GM18858 (cell line): ENCODE measurements at regions not wholly inside any gene's neighbourhood (a gene's known extent, or its start where the extent isn't known, plus 50 kb on each side); places are given as distances from the start of the nearest gene placed in this dataset.
"Not testable (repeated sequence)": the region's sequence is repeated elsewhere in the genome, so short reads cannot be mapped to it uniquely, and the experiment has no call there.

ENCODE experiments used
- ATAC-seq: cut with Tn5 transposase; IDR thresholded peaks from one replicate; pipeline ENCODE4 v1.9.1; 2021; ENCODE audit not compliant: unreplicated experiment

- no peak for ATAC-seq
These were observed 218.2 kb upstream of the ZCCHC13 start for GRCh38 chrX:74085642-74086236.

GRCh38 chrX:74080165-74080564 lies 223.8 kb upstream of the ZCCHC13 start:
- no peak for ATAC-seq

GRCh38 chrX:74065831-74066390 lies 213.4 kb upstream of the XIST start:
- no peak for ATAC-seq

- ATAC-seq, result no peak
These were observed 211.1 kb upstream of the XIST start for GRCh38 chrX:74063426-74064155.

GRCh38 chrX:74061879-74062278 lies 209.4 kb upstream of the XIST start:
- ATAC-seq, result no peak

- ATAC-seq, result no peak
These were observed 196.6 kb upstream of the XIST start for GRCh38 chrX:74049126-74049525.

- not testable (repeated sequence) for ATAC-seq
These were observed 181.6 kb upstream of the XIST start for GRCh38 chrX:74034066-74034465.

GRCh38 chrX:74031527-74031926 lies 179.0 kb upstream of the XIST start:
- ATAC-seq, result not testable (repeated sequence)

GRCh38 chrX:74030766-74031165 lies 178.3 kb upstream of the XIST start:
- not testable (repeated sequence) for ATAC-seq

- ATAC-seq, result not testable (repeated sequence)
These were observed 172.6 kb upstream of the XIST start for GRCh38 chrX:74025145-74025544.

- no peak for ATAC-seq
These were observed 170.7 kb upstream of the XIST start for GRCh38 chrX:74023203-74023602.

GRCh38 chrX:74018253-74018652 lies 165.7 kb upstream of the XIST start:
- no peak for ATAC-seq

GRCh38 chrX:74015379-74016019 lies 163.0 kb upstream of the XIST start:
- ATAC-seq, result peak; percentile 88

- ATAC-seq, result no peak
These were observed 156.5 kb upstream of the XIST start for GRCh38 chrX:74009041-74009440.

GRCh38 chrX:73992019-73992418 lies 139.5 kb upstream of the XIST start:
- no peak for ATAC-seq

GRCh38 chrX:73987166-73987565 lies 134.7 kb upstream of the XIST start:
- ATAC-seq, result peak; percentile 51

GRCh38 chrX:73979551-73980131 lies 127.1 kb upstream of the XIST start:
- no peak for ATAC-seq

GRCh38 chrX:73977542-73978169 lies 125.1 kb upstream of the XIST start:
- ATAC-seq, result peak; percentile 80

- ATAC-seq, result not testable (repeated sequence)
These were observed 114.9 kb upstream of the XIST start for GRCh38 chrX:73967461-73967860.

- no peak for ATAC-seq
These were observed 113.3 kb upstream of the XIST start for GRCh38 chrX:73965833-73966232.

- no peak for ATAC-seq
These were observed 112.1 kb upstream of the XIST start for GRCh38 chrX:73964579-73964978.
